NCI-H1930 (cell line): ENCODE measurements at regions not wholly inside any gene's neighbourhood (a gene's known extent, or its start where the extent isn't known, plus 50 kb on each side); places are given as distances from the start of the nearest gene placed in this dataset.

Source experiments
- DNase-seq, 2 experiments: peaks; one replicate each; lab custom pipeline; 2025; lab: John Stamatoyannopoulos, UW

GRCh38 chr3:34011171-34012101 lies 213.0 kb downstream of the PDCD6IP start:
- DNase-seq, result no peak

- DNase-seq, result no peak
These were observed 213.7 kb downstream of the PDCD6IP start for GRCh38 chr3:34012102-34012461.

DNA sequence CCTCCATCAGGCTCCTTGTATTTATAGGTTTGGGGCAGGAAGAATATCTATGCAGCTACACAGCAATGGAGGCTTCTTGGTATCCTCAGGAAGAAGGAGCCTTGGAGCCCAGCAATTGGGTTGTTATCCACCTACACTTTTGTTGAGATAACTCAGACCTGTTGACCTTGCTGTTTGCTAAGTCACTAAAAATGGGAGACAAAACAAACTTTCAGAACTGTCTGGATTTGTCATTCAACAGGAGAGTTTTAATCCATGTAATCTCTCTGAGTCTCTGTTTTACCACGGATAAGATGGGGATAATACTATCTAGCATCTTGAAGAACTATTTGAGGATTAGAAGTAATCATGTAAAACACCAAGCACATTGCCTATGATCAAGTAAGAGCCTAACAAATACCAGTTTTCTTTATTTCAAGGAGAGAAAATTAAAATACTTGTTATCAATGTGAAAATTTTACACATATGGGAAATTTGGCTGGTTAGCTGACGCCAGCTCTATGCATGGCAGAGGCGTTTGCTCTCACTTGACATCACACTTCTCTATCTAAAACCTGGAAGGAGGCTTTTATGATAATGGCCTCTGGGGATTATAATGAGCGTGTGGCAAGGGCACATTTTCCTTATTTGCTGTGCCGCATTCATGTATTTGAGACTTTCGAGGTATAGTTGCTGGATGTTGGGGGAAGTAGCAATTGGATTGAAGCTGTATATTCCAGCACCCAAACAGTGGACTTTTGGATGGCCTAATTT lies 215.6 kb downstream of the PDCD6IP start:
- no peak for DNase-seq

DNA sequence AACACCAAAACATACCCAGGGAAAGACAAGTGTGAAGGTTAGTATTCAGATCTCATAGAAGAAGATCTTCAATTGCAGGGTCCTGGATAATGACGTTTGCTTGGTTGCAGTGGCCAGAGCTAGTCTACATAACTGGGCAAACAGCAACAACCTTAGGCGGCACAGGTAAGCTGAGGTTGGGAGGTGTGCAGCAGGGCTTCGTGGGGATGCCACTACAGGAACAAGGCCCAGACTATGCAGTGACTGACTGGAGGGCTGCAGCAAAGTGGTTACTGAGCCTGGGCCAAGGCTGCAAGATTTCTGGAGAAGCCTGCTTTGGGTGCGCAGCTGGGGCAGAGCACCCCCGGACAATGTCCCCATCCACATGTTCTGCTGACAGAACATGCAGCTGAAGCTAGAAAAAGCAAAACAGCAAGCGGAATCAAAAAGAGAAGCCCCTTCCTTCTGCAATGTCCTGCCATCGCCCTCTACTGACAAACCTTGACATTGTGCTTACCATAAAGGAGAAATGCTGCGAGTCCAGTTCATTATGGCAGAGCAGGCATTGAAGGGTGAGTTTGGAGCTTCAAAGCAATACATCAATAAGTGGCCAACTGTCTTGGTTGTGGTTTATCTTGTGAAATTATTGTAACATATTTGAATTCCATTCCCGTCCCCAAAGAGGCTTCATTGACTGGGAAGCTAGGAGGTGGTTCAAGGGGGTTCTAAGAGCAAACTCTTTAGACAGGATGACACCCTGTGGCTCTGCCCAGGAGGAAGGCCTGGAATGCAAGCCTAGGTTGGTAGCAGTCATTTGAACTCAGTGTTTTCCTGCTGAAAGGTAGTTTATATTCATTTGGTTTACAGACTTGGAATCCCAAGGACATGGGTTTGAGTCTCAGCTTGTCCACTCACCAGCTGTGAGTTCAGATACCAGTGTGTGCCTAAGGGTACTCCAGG lies 217.0 kb downstream of the PDCD6IP start:
- no peak for DNase-seq

DNA sequence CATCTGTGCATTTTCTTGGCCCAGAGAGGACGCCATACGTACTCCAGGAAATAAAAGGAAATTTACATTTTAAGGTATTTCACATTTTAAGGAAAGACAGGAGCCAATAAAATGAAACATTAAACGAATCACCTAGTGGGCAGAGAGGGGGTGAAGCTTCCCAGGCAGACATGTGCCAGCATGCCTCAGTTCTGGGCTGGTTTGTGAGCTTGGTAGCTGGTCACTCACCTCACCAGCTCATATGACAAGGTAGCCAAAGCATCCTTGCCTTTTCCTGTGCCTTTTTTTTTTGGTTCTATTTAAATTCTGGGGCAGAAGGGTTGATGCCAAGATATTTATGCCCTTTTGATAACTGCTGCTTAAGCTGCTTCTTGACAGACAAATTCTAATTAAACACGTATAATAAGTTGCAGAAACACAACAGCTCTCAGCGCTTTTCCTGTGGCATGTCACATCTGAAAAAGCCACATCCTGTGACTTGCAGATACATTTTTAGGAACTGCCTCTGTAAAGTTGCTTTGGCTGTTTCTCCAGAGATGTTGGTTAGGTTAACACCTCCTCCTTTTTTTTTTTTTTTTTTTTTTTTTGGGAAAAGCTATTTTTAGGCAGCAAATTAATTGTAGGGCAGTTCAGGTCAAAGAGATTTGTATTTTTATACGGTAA lies 218.6 kb downstream of the PDCD6IP start:
- no peak for DNase-seq

GRCh38 chr3:34017757-34018156 lies 219.3 kb downstream of the PDCD6IP start:
- DNase-seq, result no peak

DNA sequence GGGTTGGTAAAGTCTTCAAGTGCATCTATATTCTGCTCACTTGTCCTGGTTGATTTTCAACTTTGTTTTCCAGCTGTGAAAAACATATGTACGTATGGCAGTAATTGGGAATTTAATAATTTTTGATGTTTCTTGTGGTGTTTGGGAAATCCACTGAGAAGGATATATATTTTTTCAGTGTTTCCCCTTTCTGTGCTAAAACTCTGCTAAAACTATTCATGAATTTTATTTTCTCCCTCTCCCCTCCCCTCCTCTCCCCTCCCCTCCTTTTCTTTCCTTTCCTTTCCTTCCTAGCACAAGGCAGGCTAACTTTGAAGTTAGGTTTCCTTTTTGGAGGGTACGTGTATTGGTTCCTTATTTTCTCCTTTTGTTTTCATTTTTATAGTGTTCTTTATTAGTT lies 220.7 kb downstream of the PDCD6IP start:
- no peak for DNase-seq

GRCh38 chr3:34020170-34020569 lies 221.7 kb downstream of the PDCD6IP start:
- DNase-seq, result no peak

GRCh38 chr3:34020726-34021680 lies 222.6 kb downstream of the PDCD6IP start:
- no peak for DNase-seq

DNA sequence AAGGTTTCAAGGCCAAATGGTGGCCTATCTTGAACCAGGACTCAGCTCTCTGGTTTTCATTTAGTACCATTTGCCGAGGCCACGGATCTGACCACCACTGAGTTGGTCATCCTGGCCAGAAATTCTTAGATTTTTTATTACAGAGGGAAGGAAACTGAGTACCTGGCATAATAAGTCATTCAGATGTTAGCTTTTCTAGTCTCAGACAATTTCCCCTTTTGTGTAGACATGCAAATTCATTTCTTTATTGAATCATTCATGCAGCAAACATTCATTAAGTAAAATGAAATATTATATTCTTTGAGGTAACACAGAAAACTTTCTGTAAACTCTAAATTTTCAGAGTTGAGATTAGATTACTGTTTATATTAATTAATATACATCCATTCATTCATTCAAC lies 223.7 kb downstream of the PDCD6IP start:
- no peak for DNase-seq

DNA sequence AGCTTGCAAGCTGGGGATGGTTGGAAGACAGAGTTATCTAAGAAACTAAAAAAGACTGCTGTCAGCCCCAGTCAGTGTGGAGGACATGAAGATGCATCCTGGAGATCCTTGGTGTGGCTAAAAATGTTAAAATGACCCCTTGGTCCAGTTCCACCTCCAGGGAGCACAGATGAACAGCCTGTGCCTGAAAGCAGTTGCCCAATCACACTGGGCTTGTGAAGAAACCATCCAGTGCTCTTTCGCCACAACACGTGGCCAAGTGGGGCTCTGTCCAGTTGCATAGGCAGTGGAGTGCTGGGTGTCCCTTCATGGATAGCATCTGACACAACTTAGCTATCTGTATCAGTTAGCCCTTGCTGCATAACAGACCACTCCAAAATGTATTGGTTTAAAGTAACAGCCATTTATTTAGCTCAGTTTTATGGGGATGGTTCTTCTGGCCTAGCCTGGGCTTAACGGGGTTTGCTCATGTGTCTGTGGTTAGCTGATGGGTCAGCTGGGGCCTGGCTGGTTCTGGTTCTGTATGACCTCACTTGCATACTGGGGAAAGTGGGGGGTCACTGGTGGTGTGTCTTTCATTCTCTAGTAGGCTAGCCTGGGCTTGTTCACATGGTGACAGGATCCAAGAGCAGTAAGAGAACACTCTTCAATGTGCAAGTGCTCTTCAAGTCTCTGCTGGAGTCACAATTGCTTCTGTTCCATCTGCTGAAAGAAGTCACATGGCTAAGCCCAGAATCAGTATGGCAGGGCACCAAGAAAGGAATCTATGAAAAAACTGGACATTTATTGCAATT lies 226.2 kb downstream of the PDCD6IP start:
- DNase-seq, result no peak

GRCh38 chr3:34033839-34034238 lies 235.4 kb downstream of the PDCD6IP start:
- no peak for DNase-seq

GRCh38 chr3:34034840-34035239 lies 236.4 kb downstream of the PDCD6IP start:
- DNase-seq, result no peak

DNA sequence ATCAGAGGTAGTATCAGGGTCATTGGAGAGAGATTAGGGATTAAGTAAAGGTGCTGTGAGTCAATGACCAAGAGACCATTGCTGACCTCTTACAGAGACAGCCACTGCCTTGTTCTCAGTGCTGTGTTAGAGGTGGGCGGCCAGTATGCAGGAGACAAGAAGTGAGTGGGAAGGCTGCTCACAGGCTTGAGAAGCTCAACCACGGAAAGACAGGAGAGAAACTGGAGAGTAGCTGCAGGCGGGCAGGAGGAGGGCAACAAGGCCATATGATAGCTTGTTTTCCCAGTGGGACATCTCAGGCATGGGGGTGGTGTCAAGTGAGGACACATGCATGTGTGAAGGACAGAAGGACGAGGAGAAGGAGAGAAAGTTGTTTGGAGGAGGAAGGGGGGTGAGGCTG lies 237.3 kb downstream of the PDCD6IP start:
- no peak for DNase-seq

DNA sequence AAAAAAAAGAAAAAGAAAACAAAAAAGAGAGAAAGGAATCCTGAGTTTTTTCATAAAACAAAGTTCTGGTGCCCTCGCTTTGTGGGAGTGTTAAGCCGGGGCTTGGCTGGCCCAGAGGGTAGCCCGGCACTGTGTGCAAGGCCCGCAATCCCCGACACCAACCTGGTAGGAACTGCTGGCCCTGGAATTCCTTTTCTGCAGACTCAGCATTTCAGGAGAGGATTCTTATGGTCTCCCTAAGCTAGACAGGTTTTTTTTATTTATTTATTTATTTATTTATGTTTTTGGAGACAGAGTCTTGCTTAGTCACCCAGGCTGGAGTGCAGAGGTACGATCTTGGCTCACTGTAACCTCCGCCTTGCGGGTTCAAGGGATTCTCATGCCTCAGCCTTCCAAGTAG lies 238.8 kb downstream of the PDCD6IP start:
- no peak for DNase-seq

- no peak for DNase-seq
These were observed 239.7 kb downstream of the PDCD6IP start for GRCh38 chr3:34038131-34038530.

DNA sequence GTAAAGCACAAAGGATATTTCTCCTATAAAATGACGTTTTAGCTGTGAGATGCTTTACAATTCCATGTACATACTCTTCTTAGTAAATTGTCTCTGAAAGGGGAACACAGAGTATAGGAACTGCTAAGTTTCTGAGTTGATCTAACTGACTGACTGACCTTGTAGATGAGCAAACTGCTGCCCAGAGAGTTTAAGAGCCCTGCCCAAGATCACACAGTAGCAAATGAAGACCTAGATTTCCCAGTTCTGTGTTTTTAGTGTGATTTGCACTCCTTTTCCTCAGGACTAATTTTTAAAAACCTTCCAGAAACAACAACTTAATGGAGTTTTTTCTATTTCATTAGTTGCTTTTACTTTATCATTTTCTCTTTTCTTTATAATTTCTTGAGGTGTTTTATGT lies 247.7 kb downstream of the PDCD6IP start:
- no peak for DNase-seq

DNA sequence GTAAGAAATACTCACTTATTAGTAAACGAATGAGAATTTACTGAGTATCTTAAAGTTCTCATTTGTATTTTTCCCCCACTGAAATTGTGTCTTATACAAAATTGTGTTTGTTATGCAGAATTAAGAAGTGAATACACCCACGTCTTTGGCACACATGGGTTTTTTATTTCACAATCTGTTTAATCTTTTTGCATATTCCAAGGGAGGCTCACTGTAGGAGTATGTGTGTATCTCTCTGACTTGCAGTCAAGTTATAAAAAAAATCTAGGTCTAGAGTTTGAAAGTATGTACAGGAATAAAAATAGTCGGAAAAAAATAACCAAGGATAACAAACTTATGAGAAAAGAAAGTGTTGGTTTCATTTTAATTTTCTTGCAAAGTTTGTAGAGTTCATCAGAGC lies 255.2 kb downstream of the PDCD6IP start:
- no peak for DNase-seq

DNA sequence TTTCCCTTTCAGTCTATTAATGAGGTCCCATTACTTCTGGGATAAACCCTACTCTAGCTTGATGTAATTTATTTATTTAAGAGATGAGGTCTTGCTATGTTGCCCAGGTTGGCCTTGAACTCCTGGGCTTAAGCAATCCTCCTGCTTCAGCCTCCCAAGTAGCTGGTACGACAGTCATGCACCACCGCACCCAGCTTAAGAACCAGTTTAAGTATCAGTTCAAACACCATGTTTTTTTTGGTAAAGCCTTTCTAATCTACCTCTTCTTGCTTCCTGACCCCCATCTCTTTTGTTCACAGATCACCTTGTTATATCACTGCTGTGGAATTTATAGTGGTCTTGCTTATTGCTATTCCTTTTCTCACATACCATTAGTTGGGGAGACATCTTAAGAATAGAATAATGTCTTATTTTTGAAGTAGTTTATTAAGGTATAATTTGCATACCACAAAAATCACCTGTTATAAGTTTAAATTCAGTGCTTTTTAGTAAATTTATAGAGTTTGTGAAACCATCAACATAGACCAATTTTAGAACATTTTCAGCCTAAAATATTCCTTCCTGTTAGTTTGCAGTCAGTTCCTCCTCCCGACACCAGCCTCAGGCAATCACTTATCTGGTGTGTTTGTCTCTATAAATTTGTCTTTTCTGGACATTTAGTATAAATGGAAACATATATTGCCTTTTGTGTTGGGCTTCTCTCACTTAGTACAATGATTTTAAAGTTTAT lies 257.9 kb downstream of the PDCD6IP start:
- no peak for DNase-seq
